Progenitor cell of endocrine pancreas (in vitro differentiated cells): ENCODE measurements at regions not wholly inside any gene's neighbourhood (a gene's known extent, or its start where the extent isn't known, plus 50 kb on each side); places are given as distances from the start of the nearest gene placed in this dataset.

Source experiments
- DNase-seq: peaks from one replicate; pipeline ENCODE4 v3.0.0; 2021; ENCODE audit warnings: low spot score; ENCODE audit not compliant: unreplicated experiment
- H3K27ac Mint-ChIP-seq: 2 replicates; pipeline ENCODE4 v1.8.0; 2021; ENCODE audit warnings: mild to moderate bottlenecking, moderate library complexity, mixed read lengths
- H3K27me3 Mint-ChIP-seq: 2 replicates; pipeline ENCODE4 v1.8.0; 2021; ENCODE audit warnings: mixed read lengths
- H3K36me3 Mint-ChIP-seq: 2 replicates; pipeline ENCODE4 v1.8.0; 2022; ENCODE audit warnings: mixed read lengths; ENCODE audit not compliant: insufficient read depth
- H3K4me1 Mint-ChIP-seq: 2 replicates; pipeline ENCODE4 v1.8.0; 2021; ENCODE audit warnings: low read depth, mixed read lengths
- H3K4me3 Mint-ChIP-seq: 2 replicates; pipeline ENCODE4 v1.8.0; 2021; ENCODE audit warnings: low read depth, mild to moderate bottlenecking, moderate library complexity, mixed read lengths
- H3K9me3 Mint-ChIP-seq: 2 replicates; pipeline ENCODE4 v1.8.0; 2021; ENCODE audit warnings: low read depth, mixed read lengths
- TF ChIP-seq, protein P1 (sequence below): fragments of 200-600 bp; sonication (generic); IDR thresholded peaks from one replicate; pipeline ENCODE4 v1.5.0; 2021; ENCODE audit warnings: antibody characterized with exemption, mild to moderate bottlenecking; ENCODE audit not compliant: unreplicated experiment

DNA sequence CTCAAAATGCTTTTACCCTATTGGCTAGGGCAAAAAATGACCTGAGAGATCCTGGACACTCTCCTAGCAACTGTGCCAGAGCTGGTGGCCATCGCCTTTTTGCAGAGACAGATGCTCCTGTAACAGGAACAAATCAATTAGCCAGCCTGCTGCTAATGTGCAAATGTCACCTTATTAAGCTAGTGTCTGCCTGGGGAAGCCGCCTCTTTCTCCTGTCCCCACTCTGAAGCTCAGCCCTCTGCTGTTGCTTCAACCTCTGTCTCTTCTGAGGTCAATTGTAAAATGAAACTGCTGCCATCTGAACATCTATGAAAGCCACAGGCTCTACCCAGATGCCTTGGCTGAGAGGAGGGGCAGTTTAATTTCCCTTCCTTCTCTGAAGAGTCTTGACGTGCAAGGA, 85.5 kb upstream of the CACNA1E start:
- Mint-ChIP-seq H3K9me3 (no peaks in the 10 kb centered on the region), H3K4me3 (no peak overlapping the region), H3K27ac (peak overlapping the region; percentile 39), H3K36me3 (no peaks in the 10 kb centered on the region), H3K27me3 (peaks cover 55% of the 10 kb centered on the region), H3K4me1 (peaks cover 16% of the 10 kb centered on the region)
- TF ChIP-seq, protein P1, sequence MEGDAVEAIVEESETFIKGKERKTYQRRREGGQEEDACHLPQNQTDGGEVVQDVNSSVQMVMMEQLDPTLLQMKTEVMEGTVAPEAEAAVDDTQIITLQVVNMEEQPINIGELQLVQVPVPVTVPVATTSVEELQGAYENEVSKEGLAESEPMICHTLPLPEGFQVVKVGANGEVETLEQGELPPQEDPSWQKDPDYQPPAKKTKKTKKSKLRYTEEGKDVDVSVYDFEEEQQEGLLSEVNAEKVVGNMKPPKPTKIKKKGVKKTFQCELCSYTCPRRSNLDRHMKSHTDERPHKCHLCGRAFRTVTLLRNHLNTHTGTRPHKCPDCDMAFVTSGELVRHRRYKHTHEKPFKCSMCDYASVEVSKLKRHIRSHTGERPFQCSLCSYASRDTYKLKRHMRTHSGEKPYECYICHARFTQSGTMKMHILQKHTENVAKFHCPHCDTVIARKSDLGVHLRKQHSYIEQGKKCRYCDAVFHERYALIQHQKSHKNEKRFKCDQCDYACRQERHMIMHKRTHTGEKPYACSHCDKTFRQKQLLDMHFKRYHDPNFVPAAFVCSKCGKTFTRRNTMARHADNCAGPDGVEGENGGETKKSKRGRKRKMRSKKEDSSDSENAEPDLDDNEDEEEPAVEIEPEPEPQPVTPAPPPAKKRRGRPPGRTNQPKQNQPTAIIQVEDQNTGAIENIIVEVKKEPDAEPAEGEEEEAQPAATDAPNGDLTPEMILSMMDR, result no peak
- DNase-seq, result no peak

DNA sequence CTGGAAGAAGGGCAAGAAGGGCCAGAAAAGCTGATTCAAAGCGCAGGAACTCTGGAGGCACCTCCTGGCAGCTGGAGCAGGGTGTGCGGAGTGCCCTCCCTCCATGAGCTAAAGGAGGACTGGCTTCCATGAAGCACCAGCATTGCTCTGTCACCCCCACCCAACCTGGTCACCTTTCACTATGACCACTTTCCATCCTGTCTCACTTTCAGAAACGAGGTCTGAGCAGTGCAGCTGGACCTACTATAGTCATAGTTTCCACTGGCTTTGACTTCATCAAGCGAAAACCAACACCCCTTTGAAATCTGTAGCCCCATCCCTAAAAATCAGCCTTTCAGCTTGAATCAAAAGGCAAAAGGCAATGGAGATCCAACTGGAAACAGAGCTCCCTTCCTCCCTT, 84.8 kb upstream of the CACNA1E start:
- Mint-ChIP-seq H3K9me3 (no peaks in the 10 kb centered on the region), H3K27me3 (peaks cover 57% of the 10 kb centered on the region), H3K27ac (no peak overlapping the region), H3K4me3 (no peak overlapping the region), H3K36me3 (no peaks in the 10 kb centered on the region), H3K4me1 (peaks cover 16% of the 10 kb centered on the region)
- TF ChIP-seq, protein P1, result no peak
- DNase-seq, result no peak

DNA sequence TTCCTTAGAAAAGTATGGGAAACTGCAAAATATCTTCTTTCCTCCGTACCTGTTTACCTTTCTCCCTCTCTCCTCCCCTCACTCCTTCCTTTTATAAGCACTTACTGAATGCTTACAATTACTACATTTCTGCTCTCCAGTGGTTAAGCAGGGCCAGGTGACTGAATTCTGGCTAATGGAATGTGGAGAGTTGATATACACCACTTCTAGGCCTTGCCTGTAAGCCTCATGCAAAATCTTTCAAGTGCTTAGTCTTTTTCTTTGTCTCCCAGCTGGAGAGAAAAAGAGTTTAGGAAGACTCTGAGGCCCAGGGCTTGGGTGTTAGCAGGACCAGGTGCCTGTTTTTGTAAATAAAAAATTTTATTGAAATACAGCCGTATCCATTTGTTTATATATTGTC, 77.7 kb upstream of the CACNA1E start:
- no peak overlapping the region for H3K4me3 Mint-ChIP-seq
- H3K27ac Mint-ChIP-seq, result no peak overlapping the region
- H3K4me1 Mint-ChIP-seq, result no peaks in the 10 kb centered on the region
- H3K27me3 Mint-ChIP-seq, result peaks cover 93% of the 10 kb centered on the region
- DNase-seq, result no peak
- no peaks in the 10 kb centered on the region for H3K36me3 Mint-ChIP-seq
- TF ChIP-seq, protein P1, result no peak
- no peaks in the 10 kb centered on the region for H3K9me3 Mint-ChIP-seq

DNA sequence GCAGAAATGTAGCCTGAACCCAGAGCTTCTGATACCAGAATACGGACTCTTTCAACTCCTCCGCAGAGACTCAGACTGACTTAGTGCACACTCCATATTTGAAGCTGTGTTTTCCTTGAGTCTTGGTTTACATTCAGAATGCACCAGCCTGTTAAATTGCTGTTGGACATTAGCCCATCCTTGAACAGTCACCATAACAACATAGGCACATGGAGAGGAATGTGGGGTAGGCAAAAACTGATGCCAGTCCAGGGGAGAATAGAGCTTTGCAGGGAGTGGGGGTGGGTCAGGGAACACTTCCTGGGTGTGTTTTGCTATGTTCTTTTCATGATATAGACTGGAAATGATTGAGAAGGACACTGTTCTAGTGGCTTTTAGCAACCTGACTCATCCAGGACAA, 76.3 kb upstream of the CACNA1E start:
- H3K4me3 Mint-ChIP-seq, result no peak overlapping the region
- H3K9me3 Mint-ChIP-seq, result no peaks in the 10 kb centered on the region
- no peaks in the 10 kb centered on the region for H3K4me1 Mint-ChIP-seq
- no peak overlapping the region for H3K27ac Mint-ChIP-seq
- no peaks in the 10 kb centered on the region for H3K36me3 Mint-ChIP-seq
- TF ChIP-seq, protein P1, result no peak
- no peak for DNase-seq
- peaks cover 93% of the 10 kb centered on the region for H3K27me3 Mint-ChIP-seq

DNA sequence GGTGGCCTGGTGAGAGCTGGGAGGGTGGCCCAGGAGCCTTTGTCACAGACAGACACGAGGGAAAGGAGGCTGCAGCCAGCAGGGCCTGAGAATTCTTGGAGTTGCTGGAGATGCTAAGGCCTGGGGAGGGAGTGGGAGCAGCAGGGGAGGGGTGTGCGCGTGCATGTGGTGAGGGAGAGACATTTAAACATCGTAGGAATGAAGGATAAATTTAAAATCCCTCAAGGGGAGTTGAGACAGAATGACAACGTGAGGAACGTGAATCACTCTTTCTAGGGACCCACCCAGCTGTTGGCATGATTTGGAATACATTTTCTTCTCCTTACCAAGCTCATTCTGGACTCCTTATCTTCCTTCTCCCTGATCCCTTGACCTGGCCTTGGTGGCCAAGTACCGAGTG, 73.3 kb upstream of the CACNA1E start:
- H3K9me3 Mint-ChIP-seq, result no peaks in the 10 kb centered on the region
- H3K27ac Mint-ChIP-seq, result no peak overlapping the region
- no peak overlapping the region for H3K4me3 Mint-ChIP-seq
- H3K4me1 Mint-ChIP-seq, result no peaks in the 10 kb centered on the region
- TF ChIP-seq, protein P1, result no peak
- H3K27me3 Mint-ChIP-seq, result peaks cover 76% of the 10 kb centered on the region
- no peaks in the 10 kb centered on the region for H3K36me3 Mint-ChIP-seq
- DNase-seq, result no peak

DNA sequence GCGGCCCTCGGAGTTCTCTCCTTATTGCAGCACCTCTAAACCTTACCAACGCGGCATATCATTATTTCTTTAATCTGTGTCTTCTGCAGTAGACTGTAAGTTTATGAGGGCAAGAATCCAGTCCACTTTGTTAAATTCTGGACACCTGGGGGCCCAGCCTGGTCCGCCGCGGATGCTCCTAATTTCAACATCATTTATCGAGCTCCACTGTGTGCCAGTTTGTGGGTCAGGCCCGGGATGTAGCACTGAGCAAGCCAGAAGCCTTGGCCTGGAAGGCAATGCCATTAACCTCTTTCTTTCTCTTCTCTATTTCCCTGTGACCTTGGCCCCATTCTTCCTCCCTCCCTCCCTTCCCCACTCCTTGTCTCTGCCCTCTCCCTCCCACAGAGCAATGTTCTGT, 70.6 kb upstream of the CACNA1E start:
- Mint-ChIP-seq H3K27me3 (peaks cover 58% of the 10 kb centered on the region), H3K27ac (no peak overlapping the region), H3K4me3 (no peak overlapping the region), H3K4me1 (no peaks in the 10 kb centered on the region), H3K9me3 (no peaks in the 10 kb centered on the region), H3K36me3 (no peaks in the 10 kb centered on the region)
- DNase-seq, result no peak
- TF ChIP-seq, protein P1, result no peak
